Gastrocnemius medialis (tissue), 4 donors: ENCODE measurements at regions not wholly inside any gene's neighbourhood (a gene's known extent, or its start where the extent isn't known, plus 50 kb on each side); places are given as distances from the start of the nearest gene placed in this dataset.

Experiments
- ATAC-seq, 2 donors: fragments of 150-250 bp; one replicate each; pipeline ENCODE4 v1.9.1; 2016
- DNase-seq, 2 donors: peaks; one replicate each; pipeline ENCODE4 v3.0.0-alpha.2; 2019
- H3K27ac ChIP-seq, 4 donors: fragments of 200-600 bp; sonication (generic); 1 replicate in 1 of 4; 2 replicates in 3 of 4; pipeline ENCODE4 v1.5.1; 2016 to 2018; ENCODE audit warnings: mild to moderate bottlenecking in 2 of 4, moderate library complexity in 1 of 4
- H3K27me3 ChIP-seq, 3 donors: fragments of 200-600 bp; sonication (generic) in 2 of 3; 1 replicate in 1 of 3; 2 replicates in 2 of 3; pipeline versions ENCODE4 v1.5.1 to v1.6.0; 2016 to 2019; ENCODE audit warnings: mild to moderate bottlenecking in 1 of 3, moderate library complexity in 1 of 3
- H3K36me3 ChIP-seq, 2 donors: fragments of 200-600 bp; sonication (generic) in 1 of 2; one replicate each; pipeline ENCODE4 v1.5.1; 2017 to 2018
- H3K4me1 ChIP-seq, 2 donors: fragments of 200-600 bp; sonication (generic) in 1 of 2; one replicate each; pipeline ENCODE4 v1.5.1; 2016 to 2017; ENCODE audit warnings: mild to moderate bottlenecking in 2 of 2
- H3K4me3 ChIP-seq, 4 donors: fragments of 200-600 bp; sonication (generic) in 3 of 4; 1 replicate in 1 of 4; 2 replicates in 3 of 4; pipeline ENCODE4 v1.5.1; 2016 to 2019; ENCODE audit warnings: mild to moderate bottlenecking in 2 of 4
- H3K9me3 ChIP-seq, 3 donors: fragments of 200-600 bp; sonication (generic) in 2 of 3; 1 replicate in 1 of 3; 2 replicates in 2 of 3; pipeline ENCODE4 v1.5.1; 2016 to 2019
- CTCF ChIP-seq, 5 experiments: fragments of 450-650 bp in 3 of 5; fragments of 200-600 bp in 2 of 5; sonication (generic) in 2 of 5; IDR thresholded peaks in 4 of 5; conservative IDR thresholded peaks in 1 of 5; 1 replicate in 4 of 5; 2 replicates in 1 of 5; pipeline ENCODE4 v1.5.1; 2016 to 2019; ENCODE audit warnings: antibody characterized with exemption in 5 of 5, mild to moderate bottlenecking in 3 of 5, moderate library complexity in 3 of 5
- POLR2A ChIP-seq, 2 donors: fragments of 450-650 bp; IDR thresholded peaks; one replicate each; pipeline ENCODE4 v1.6.1; 2017; ENCODE audit warnings: antibody characterized with exemption in 2 of 2, mild to moderate bottlenecking in 2 of 2, moderate library complexity in 2 of 2
- in situ Hi-C, 4 donors: fragments of 200-750 bp; cut with MboI; loops; one replicate each; pipeline versions ENCODE4 v1.15.0 to v1.8.0; 2017; ENCODE audit warnings: low sequenced_read_pairs in 4 of 4
- intact Hi-C: fragments of 100-400 bp; cut with DNase I; formaldehyde crosslinking; loops from one replicate; pipeline ENCODE4 v1.15.1; 2023; ENCODE audit warnings: low total_unique reads

GRCh38 chr1:58977598-58977997 is 193.8 kb upstream of the JUN start:
- DNase-seq (no peak), ATAC-seq (no peak)
- Histone ChIP-seq H3K9me3 (no peaks in the 10 kb centered on the region), H3K27me3 (no peaks in the 10 kb centered on the region), H3K4me1 (peaks cover 16 to 22% of the 10 kb centered on the region in 2 donors), H3K27ac (no peak overlapping the region), H3K36me3 (no peaks in the 10 kb centered on the region), H3K4me3 (no peak overlapping the region)
- TF ChIP-seq CTCF (IDR thresholded peaks at IDR 0.05 in 4 of 5, conservative IDR thresholded peaks at IDR 0.05 in 1 of 5) = no peak
- no peak for TF ChIP-seq POLR2A (IDR thresholded peaks at IDR 0.05)
- intact Hi-C loops = no loop called here
- in situ Hi-C loops = loop anchor here in 1 of 4 donors (10.0 kb wide), 1 partner anchor 317 kb away; the partner anchor contains the start of gene FGGY

- H3K27ac ChIP-seq = no peak overlapping the region
- intact Hi-C loops = no loop called here
Observed at GRCh38 chr1:58978096-58978495, 194.2 kb upstream of the JUN start.

GRCh38 chr1:58979086-58979485 is 195.2 kb upstream of the JUN start:
- H3K27ac ChIP-seq = no peak overlapping the region
- H3K4me1 ChIP-seq = peaks cover 26 to 27% of the 10 kb centered on the region in 2 donors
- intact Hi-C loops (no loop called here), in situ Hi-C loops (loop anchor here in 1 of 4 donors (10.0 kb wide), 1 partner anchor 316 kb away; the partner anchor contains the start of gene FGGY)
- no peaks in the 10 kb centered on the region for H3K36me3 ChIP-seq
- ATAC-seq (no peak), DNase-seq (no peak)
- H3K27me3 ChIP-seq = no peaks in the 10 kb centered on the region
- no peak overlapping the region for H3K4me3 ChIP-seq
- H3K9me3 ChIP-seq = no peaks in the 10 kb centered on the region
- TF ChIP-seq CTCF (IDR thresholded peaks at IDR 0.05 in 4 of 5, conservative IDR thresholded peaks at IDR 0.05 in 1 of 5) (no peak), POLR2A (IDR thresholded peaks at IDR 0.05) (no peak)

More at GRCh38 chr1:58978096-58978495, 194.2 kb upstream of the JUN start:
- H3K4me3 ChIP-seq = no peak overlapping the region
- H3K36me3 ChIP-seq = no peaks in the 10 kb centered on the region
- H3K9me3 ChIP-seq = no peaks in the 10 kb centered on the region
- in situ Hi-C loops = loop anchor here in 1 of 4 donors (10.0 kb wide), 1 partner anchor 317 kb away; the partner anchor contains the start of gene FGGY
- no peak for TF ChIP-seq POLR2A (IDR thresholded peaks at IDR 0.05)
- TF ChIP-seq CTCF (IDR thresholded peaks at IDR 0.05 in 4 of 5, conservative IDR thresholded peaks at IDR 0.05 in 1 of 5) = no peak
- peaks cover 20 to 21% of the 10 kb centered on the region in 2 donors for H3K4me1 ChIP-seq
- ATAC-seq = no peak
- no peak for DNase-seq
- no peaks in the 10 kb centered on the region for H3K27me3 ChIP-seq

- Histone ChIP-seq H3K4me3 (no peak overlapping the region), H3K36me3 (no peaks in the 10 kb centered on the region), H3K4me1 (peaks cover 25 to 26% of the 10 kb centered on the region in 2 donors), H3K9me3 (no peaks in the 10 kb centered on the region), H3K27me3 (no peaks in the 10 kb centered on the region), H3K27ac (no peak overlapping the region)
- no peak for DNase-seq
- TF ChIP-seq CTCF (IDR thresholded peaks at IDR 0.05 in 4 of 5, conservative IDR thresholded peaks at IDR 0.05 in 1 of 5) = no peak
- intact Hi-C loops = no loop called here
- ATAC-seq = no peak
- in situ Hi-C loops = loop anchor here in 1 of 4 donors (10.0 kb wide), 1 partner anchor 315 kb away; the partner anchor contains the start of gene FGGY
Observed at GRCh38 chr1:58979677-58980076, 195.8 kb upstream of the JUN start.

- DNase-seq (no peak), ATAC-seq (no peak)
- peaks cover 25 to 26% of the 10 kb centered on the region in 2 donors for H3K4me1 ChIP-seq
- peak overlapping the region; percentile 80 to 94 (median 84) for H3K27ac ChIP-seq
- no peaks in the 10 kb centered on the region for H3K27me3 ChIP-seq
- in situ Hi-C loops (no loop called here), intact Hi-C loops (no loop called here)
- H3K36me3 ChIP-seq = no peaks in the 10 kb centered on the region
- H3K4me3 ChIP-seq = no peak overlapping the region
- no peaks in the 10 kb centered on the region for H3K9me3 ChIP-seq
- no peak for TF ChIP-seq CTCF (IDR thresholded peaks at IDR 0.05 in 4 of 5, conservative IDR thresholded peaks at IDR 0.05 in 1 of 5)
- TF ChIP-seq POLR2A (IDR thresholded peaks at IDR 0.05) = no peak
Observed at GRCh38 chr1:58981392-58981791, 197.5 kb upstream of the JUN start.
